D721Med (cell line): ENCODE measurements at regions not wholly inside any gene's neighbourhood (a gene's known extent, or its start where the extent isn't known, plus 50 kb on each side); places are given as distances from the start of the nearest gene placed in this dataset.
"Not testable (repeated sequence)": the region's sequence is repeated elsewhere in the genome, so short reads cannot be mapped to it uniquely, and the experiment has no call there.

Experiments
- DNase-seq: peaks from one replicate; pipeline ENCODE4 v3.0.0; 2011; ENCODE audit warnings: low spot score; ENCODE audit not compliant: insufficient read length
- FAIRE-seq: peaks from 2 replicates; lab custom pipeline; 2011; peaks lifted over from hg19 to GRCh38; lab: Jason Lieb, UNC
- CTCF ChIP-seq: IDR thresholded peaks from 2 replicates; pipeline ENCODE4 v1.5.1; 2012; ENCODE audit warnings: mild to moderate bottlenecking, control low read depth; ENCODE audit not compliant: insufficient read depth; ENCODE audit errors: missing control alignments

GRCh38 chrX:42176789-42177188 lies 253.4 kb upstream of the CASK start:
- FAIRE-seq (no peak), DNase-seq (no peak)
- TF ChIP-seq CTCF = no peak

- FAIRE-seq (no peak), DNase-seq (no peak)
- TF ChIP-seq CTCF = no peak
Measured at GRCh38 chrX:42175843-42176242, 252.5 kb upstream of the CASK start.

- not testable (repeated sequence) for FAIRE-seq, DNase-seq
Measured at GRCh38 chrX:42157923-42158322, 234.6 kb upstream of the CASK start.

- DNase-seq = no peak
- TF ChIP-seq CTCF = no peak
- no peak for FAIRE-seq
Measured at GRCh38 chrX:42151808-42152207, 228.5 kb upstream of the CASK start.

GRCh38 chrX:42149765-42150164 lies 226.4 kb upstream of the CASK start:
- DNase-seq (no peak), FAIRE-seq (no peak)
- no peak for TF ChIP-seq CTCF

GRCh38 chrX:42149281-42149680 lies 225.9 kb upstream of the CASK start:
- DNase-seq (no peak), FAIRE-seq (no peak)
- no peak for TF ChIP-seq CTCF

GRCh38 chrX:42143866-42144592 lies 220.7 kb upstream of the CASK start:
- no peak for FAIRE-seq
- no peak for DNase-seq
- no peak for TF ChIP-seq CTCF

- DNase-seq = no peak
- no peak for TF ChIP-seq CTCF
- FAIRE-seq = no peak
Measured at GRCh38 chrX:42140320-42140719, 217.0 kb upstream of the CASK start.
